PFSK-1 (cell line): ENCODE measurements at regions not wholly inside any gene's neighbourhood (a gene's known extent, or its start where the extent isn't known, plus 50 kb on each side); places are given as distances from the start of the nearest gene placed in this dataset.

ENCODE experiments used
- POLR2AphosphoS5 ChIP-seq: IDR thresholded peaks from 2 replicates; pipeline ENCODE4 v1.6.1; 2012; ENCODE audit warnings: low read depth, mild to moderate bottlenecking, control low read depth, low read length, moderate library complexity
- SIN3A ChIP-seq: IDR thresholded peaks from 2 replicates; pipeline ENCODE4 v1.6.1; 2012; ENCODE audit warnings: mild to moderate bottlenecking, low read length, moderate library complexity, borderline replicate concordance; ENCODE audit not compliant: insufficient read depth
- TF ChIP-seq, protein P1 (sequence below), 2 experiments: IDR thresholded peaks; 2 replicates each; pipeline versions ENCODE4 v1.6.1 to v1.8.0; 2011 to 2012; ENCODE audit warnings: low read depth in 2 of 2, low read length in 2 of 2, control low read depth in 1 of 2, inconsistent platforms in 1 of 2, mild to moderate bottlenecking in 1 of 2, moderate library complexity in 1 of 2; ENCODE audit not compliant: insufficient read depth in 1 of 2

DNA sequence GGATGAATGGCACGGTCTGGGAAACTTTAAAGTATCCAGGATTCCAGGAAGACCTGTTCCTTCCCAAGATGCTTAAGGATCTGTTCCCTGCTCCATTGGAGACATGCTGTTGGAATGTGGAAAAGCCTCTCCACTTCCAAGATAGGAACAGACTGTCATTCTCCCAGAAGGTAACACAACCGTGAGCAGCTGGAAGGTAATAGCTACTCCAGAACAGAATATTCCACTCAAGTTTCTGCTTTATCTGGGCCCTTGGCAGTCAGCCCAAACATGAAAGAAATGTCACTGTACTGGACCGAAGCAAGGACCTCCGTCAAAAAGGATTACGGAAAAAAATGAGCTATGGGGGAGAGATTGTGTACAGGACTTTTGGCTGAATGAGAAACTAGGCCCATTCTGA, 420.9 kb upstream of the NBEA start:
- TF ChIP-seq, protein P1, sequence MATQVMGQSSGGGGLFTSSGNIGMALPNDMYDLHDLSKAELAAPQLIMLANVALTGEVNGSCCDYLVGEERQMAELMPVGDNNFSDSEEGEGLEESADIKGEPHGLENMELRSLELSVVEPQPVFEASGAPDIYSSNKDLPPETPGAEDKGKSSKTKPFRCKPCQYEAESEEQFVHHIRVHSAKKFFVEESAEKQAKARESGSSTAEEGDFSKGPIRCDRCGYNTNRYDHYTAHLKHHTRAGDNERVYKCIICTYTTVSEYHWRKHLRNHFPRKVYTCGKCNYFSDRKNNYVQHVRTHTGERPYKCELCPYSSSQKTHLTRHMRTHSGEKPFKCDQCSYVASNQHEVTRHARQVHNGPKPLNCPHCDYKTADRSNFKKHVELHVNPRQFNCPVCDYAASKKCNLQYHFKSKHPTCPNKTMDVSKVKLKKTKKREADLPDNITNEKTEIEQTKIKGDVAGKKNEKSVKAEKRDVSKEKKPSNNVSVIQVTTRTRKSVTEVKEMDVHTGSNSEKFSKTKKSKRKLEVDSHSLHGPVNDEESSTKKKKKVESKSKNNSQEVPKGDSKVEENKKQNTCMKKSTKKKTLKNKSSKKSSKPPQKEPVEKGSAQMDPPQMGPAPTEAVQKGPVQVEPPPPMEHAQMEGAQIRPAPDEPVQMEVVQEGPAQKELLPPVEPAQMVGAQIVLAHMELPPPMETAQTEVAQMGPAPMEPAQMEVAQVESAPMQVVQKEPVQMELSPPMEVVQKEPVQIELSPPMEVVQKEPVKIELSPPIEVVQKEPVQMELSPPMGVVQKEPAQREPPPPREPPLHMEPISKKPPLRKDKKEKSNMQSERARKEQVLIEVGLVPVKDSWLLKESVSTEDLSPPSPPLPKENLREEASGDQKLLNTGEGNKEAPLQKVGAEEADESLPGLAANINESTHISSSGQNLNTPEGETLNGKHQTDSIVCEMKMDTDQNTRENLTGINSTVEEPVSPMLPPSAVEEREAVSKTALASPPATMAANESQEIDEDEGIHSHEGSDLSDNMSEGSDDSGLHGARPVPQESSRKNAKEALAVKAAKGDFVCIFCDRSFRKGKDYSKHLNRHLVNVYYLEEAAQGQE (IDR thresholded peaks at IDR 0.05; ENCODE audit: insufficient read depth in 1 of 2, low read depth in 2 of 2, low read length in 2 of 2), result no peak
- no peak for TF ChIP-seq POLR2AphosphoS5
- TF ChIP-seq SIN3A, result no peak
